Hindlimb muscle (tissue), 1 donor: ENCODE measurements at regions not wholly inside any gene's neighbourhood (a gene's known extent, or its start where the extent isn't known, plus 50 kb on each side); places are given as distances from the start of the nearest gene placed in this dataset.
A peak's percentile ranks its signal among the peaks of the same experiment; 100 is the strongest.
"Not testable (repeated sequence)": the region's sequence is repeated elsewhere in the genome, so short reads cannot be mapped to it uniquely, and the experiment has no call there.

Experiments used
- DNase-seq: peaks from one replicate; pipeline ENCODE4 v3.0.0-alpha.2; 2013

DNA sequence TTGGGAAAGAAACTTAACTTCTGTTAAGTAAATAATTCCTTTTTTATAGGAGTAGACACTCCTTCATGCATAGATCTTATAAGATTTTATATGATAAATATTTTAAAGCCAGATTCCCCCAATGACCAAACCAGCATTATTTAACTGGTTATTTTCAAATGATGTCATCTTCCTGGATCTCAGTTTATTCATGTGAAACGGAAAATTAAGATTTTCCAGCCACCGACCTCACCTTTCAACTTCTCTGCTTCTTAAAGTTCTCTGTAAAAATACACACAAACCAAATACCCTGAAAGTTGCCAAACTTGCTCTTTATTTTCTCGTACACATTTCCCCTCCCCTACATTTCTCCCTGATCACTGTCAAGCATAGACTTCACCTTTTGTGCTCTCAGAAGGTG is 364.2 kb downstream of the GALC start:
- DNase-seq: peak; percentile 62

DNA sequence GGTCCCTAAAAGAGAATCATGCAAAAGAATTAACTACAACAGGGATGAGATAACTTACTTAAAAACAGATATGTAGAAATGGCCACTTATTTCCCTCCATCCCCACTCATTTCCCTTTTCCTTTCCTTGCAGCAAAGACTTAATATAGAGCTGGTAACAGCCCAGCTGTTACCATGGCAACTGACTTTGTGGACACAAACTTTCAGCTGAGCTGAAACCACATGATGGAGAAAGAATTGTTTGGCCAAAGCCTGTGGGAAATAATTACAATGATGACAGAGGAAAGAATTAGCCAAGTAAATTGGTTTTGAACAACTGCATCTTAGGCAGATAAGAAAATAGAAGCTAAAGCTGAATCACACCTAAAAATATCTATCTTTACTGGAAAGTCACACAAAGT is 364.9 kb downstream of the GALC start:
- peak; percentile 93 for DNase-seq

DNA sequence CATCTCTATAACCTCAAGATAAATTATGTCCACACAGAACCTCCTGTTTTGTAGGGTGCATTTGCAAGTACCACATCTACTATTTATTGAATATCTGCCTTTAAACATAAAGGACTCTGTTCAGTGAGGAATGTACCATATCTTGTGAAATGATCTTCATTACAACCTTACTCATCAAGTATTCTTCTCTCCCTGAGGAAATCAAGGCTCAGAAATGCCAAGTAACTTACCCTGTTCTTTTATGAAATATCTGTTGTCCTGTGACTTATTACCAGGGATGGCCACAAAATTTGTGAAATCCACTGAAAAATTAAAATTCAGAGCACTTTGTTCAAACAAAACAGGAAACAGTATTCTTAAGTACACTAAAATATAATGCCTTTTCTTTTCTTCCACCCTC is 366.7 kb downstream of the GALC start:
- DNase-seq: no peak

DNA sequence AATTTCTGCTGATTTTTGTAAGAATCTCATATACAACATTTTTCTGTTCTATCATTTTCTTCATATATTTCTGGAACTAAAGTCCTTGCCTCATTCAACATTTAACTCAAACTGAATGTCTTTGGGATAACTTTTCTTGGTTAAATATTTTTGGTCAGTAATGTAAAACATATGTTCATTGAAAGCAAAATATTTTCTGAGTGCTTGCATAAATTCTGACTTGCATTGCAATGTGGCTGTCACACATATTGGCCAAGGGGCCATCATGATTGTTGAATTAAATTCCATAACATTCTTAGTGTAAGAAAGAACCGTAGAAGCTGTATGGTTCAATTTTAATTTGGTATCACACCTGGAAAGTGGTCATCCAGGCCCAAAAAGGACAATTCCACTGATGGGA is 369.4 kb downstream of the GALC start:
- no peak for DNase-seq

DNA sequence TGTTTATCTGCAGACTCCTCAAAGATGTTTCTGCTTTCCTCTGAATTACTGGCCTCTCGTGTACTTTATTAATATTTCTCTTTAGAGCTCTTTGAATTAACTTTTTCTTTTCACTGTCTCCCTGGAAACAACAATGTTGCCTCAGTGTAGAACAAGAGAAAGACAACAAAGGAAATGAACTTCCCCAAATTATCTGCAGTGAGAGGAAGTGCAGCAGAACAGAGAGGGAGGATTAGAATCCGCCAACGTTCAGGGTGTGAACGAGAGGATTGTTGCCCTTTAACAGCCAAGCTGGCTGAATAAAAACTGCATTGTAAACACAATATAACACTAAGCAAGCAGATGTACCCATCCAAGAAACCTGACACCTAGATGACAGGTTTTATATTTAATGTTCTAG is 375.9 kb downstream of the GALC start:
- no peak for DNase-seq

DNA sequence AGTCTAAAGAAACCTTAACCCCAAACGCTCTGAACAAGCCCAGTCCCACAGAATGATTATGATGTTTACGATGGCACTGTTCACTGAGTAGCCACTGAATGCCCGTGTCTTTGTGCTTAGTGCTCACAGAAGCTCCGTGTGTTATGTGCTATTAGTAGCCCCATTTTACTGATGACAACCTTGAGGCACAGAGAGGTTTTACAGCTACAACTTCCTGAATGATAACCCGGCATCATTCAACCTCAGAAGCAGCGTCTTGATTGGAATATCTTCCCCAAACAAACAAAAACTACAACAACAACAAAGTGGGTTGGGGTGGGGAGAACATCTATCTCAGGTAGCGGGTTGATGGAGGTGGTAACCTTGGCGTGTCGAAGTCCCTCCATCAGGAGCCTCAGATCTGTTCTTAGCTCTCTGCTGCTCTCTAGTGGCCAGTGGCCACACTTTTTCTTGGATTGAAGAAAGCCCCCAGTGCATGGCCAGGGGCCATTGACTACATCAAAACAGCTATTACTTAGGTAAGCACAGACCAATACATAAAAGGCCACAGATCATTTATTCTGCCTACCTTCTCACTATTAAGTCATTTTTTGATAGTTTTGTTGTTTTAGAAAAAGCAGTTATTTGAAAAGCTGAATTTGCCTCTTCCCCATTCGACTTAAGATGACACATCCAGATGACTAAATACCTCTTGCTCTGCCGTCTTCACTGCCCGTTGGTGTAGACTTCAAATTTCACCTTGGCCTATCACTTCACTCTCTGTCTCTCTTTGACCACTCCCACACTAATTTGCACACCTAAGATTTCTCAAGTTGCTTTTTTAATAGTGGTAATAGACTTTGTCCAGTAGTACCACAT is 376.9 kb downstream of the GALC start:
- peak; percentile 55 for DNase-seq

DNA sequence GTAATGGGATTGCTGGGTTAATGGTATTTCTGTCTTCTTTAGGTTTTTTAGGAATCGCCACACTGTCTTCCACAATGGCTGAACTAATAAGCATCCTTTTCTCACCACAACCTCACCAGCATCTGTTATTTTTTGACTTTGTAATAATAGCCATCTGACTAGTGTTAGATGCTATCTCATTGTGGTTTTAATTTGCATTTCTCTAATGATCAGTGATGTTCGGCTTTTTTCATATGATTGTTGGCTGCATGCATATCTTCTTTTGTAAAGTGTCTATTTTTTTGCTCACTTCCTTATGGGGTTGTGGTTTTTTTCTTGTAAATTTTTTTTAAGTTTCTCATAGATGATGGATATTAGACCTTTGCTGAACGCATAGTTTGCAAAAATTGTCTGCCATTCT is 377.9 kb downstream of the GALC start:
- DNase-seq: no peak

DNA sequence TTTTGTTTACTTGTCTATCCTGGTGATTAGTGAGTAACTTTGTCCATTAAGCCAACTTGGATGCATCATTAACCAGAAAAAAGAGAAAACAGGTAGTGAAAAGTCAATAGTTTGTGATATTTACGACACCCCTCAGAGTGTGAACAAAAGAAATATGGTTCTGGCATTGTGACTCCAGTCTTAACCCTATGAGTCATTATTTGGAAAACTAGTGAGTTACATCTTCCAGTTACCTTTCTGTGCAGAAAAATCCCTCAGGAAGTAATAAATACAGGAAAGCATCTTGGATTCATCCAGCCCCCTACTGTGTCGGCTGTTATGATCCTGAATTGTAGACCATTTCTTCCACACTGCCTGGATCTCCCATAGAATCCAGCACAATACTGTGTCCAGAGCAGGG is 379.1 kb downstream of the GALC start:
- no peak for DNase-seq

DNA sequence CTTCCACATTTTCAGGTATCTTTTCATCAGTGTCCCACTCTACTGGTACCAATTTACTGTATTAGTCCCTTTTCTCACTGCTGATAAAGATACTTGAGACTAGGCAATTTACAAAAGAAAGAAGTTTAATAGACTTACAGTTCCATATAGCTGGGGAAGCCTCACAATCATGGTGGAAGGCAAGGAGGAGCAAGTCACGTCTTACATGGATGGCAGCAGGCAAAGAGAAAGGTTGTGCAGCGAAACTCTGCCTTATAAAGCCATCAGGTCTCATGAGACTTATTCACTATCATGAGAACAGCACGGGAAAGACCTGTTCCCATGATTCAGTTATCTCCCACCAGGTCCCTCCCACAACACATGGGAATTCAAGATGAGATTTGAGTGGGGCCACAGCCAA is 385.9 kb downstream of the GALC start:
- not testable (repeated sequence) for DNase-seq

DNA sequence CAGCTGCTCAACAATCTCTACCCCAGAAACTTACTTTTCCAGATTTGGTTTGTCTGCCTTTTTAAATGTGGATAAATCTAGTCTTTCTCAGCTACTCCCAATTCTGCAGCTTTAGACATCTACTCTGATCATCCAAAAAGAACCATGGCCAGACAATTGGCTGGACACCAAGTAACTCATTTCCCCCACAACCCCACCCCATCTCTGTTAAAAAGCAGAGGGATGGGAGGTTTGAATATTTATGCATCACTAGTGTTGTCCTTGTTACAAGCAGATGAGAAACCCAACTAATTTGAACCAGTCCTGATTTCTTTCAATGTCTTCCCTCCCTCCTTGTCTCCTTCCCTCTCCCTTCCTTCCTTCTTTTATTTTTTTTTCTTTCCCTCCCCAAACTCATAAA is 391.9 kb downstream of the GALC start:
- DNase-seq: no peak

DNA sequence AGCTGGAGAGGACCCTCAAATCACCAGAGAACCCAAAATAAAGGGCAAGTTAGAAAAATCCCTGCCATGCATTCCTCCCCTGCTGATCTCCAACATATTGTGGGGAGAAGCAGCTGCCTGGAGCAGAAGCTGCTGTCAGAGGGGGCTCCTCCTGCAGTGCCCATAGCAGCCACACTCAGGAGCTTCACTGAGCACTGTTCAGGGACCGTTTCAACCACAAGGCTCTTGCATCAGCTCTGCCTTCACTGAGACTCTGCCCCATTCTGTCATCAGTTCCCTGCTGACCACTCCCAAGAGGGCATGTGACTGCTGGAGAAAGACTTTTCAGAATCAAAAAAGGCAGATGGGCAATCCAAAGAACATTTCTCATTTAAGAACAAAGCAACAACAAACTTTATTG is 392.7 kb downstream of the GALC start:
- no peak for DNase-seq

DNA sequence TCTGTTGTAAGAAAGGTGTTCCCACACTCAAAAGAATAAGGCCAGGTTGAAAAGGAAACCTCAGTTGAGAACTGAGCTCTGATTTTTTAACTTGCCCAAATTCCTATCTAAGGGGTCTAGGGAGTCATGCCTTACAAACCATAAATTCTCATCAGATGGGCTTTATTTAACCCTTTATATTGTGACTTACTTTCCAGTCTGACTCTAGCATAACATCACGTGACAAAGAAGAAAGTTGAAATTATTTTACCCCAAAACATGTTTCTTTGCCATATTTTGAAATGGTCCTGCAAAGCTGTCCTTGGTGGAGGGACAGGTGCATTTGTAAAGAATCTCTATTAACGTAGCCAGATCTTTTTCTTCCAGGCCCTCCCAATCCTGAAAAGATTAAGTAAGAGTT is 411.7 kb downstream of the GALC start:
- DNase-seq: no peak

DNA sequence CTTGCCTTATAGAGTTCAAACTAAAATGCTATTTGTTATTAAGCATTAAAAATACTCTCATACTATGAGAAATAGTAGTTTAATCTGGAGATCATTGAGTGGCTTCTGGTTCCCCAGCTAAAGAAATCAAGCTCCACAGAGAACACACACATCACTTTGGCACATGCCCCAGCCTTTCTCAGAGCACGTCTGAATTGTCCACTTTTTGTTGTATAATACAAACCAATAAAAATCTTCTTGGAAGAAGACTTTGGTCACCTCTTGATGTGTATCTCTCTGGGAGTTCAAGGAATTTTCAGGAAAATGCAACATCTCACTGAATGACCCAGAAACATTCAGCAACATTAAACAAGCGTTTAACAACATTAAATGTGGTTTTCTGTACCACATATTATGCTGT is 413.9 kb downstream of the GALC start:
- DNase-seq: no peak

DNA sequence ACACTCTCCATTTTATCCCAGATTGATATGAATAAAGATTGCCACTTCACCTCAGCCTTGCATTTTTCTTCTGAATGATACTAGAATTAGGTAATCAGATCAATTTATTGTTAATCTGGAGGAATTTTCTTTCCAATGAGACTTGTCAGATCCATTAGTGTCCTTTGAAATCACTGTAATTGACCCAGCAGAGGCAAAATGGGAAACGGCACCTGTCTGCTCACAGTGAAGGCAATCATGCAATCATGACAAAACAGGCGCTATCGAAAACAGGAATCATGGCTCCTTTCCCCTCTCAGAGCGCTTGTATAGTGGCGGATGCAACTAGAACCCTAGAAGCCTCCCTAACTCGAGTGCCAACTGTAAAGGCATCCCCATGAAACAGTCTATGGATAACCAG is 417.6 kb downstream of the GALC start:
- no peak for DNase-seq

DNA sequence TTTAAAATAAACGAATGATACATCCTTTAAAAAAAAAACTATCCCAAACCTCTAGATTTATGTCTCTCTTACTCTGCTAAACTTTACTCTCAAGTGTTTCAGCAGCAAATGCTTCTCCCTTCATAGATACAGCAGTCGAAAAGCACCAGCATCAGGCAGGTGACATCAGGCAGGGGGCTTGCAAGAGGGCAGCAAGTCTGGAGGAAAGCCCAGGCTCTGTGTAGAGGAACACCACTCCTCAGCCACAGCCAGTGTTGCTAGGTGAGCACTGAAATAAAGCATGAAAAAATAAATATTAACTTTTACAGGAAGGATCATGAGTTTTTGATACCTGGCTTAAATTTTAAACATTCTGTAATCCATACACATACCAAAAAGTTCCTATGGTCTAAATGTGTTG is 419.4 kb downstream of the GALC start:
- no peak for DNase-seq

DNA sequence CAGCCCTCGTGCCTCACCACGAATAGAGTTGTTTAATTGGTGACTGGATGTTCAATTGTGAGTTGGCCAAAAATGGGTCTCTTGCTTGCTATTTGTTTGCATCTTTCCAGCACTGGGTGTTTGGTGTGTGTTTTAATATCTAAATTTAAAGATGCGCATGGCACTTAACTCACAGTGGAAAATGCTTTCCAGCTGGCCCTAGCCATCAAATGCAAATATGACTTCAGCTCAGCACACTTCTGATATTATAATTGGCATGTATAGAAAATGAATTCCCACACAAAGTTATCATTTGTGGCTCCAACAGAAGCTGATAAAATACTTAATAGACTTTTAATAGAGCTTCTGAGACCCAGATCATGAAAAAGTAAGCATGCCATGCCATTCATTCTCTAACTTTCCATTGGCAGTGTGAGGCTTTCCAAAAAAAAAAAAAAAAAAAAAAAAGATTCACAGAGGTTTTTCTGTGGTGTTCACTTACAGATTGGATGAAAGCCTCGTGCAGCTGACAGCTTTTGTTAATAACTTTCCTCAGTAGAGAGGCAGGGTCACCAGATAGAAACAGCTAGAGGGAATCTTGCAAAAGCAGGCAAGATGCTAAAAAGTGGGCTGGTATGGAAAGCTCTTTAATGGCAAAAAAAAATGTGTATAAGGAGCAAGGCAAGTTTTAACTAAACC is 425.2 kb downstream of the GALC start:
- DNase-seq: peak; percentile 25

DNA sequence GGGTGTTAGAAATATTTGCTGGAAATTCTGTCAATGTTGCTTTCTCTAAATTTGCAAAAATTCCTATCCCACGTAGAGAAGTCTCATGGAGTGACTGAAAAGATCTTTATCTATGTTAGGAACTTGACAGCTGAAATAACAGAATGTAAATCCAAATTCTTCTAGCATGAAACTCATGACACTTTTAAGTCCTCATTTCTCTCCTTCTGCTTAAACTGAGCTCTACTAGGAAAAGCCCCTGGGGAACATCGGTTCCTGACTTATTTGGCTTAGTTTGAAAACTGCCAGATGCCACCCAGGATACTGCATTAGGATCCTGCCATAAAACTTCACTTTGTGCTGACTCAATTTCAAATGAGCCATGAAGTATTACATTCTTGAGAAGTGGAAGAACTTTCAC is 426.0 kb downstream of the GALC start:
- DNase-seq: peak; percentile 12

DNA sequence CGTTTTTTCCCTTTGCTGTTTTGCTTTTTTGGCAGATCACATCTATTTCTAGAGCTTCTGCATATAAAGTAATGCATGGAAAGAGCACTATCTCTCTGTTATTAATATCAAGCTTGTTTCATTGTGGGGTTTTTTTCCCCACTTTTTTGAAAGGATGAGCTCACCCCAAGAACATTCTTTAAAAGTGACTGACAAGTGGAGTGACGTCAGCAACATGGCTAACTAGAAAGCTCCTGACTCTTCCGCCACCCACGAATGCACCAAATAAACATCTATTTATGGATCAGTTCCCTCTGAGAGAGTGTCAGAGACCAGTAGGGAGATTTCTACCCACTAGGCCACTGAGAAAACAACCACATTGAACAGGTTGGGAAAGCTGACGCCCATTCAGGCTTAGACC is 445.4 kb downstream of the GALC start:
- no peak for DNase-seq

DNA sequence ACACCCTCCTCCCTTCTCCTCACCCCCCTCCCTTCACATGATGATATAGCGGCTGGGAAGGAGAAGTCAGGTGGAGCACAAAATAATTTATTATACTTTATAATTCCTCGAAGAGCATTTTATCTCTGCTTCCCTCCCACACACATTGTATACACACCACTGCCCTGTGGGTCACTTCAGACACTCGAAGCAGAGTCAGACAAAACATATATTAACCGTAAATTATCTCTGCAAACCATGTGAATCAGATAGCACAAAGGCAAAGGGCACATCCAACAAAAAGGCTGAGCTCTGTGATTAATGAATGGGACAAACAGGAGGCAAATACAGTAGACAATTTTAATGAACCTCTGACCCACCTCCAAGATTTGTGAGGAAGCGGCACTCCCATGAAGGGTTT is 450.7 kb downstream of the GALC start:
- DNase-seq: no peak

DNA sequence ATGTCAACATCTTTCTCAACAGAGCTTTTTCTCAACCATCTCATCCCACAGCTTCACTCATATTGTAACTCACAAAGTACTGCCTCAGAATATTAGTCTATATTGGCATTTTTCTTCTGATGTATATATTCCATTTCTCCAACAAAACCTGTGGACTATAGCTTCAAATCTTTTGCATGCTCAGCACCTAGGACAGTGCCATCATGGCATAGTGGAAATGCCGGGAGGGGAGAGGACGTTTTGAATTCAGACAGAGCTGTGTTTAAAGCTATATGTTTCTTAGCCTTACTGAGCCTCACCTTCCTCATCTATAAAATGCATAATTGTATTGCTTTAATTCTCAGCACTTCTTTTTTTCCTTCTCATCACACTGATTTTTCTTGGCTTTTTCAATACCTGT is 452.6 kb downstream of the GALC start:
- no peak for DNase-seq

DNA sequence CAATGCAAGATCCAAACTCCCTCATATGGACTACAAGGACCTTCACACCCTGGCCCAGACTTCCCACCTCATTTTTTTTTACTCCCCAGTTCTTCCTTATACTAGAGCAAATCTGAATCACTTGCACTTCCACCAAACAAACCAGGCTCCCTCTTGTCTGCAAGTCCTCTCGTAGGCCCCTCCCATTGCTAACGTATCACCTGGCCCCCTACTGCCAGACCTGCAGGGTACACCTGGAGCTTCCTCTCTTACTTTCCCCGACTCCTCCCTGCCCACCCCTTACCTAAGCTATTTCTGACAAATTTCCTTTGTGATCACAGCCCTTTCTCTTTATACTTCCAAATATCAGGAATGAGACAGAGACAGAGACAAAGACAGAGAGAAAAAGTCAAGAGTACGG is 463.9 kb downstream of the GALC start:
- DNase-seq: no peak

DNA sequence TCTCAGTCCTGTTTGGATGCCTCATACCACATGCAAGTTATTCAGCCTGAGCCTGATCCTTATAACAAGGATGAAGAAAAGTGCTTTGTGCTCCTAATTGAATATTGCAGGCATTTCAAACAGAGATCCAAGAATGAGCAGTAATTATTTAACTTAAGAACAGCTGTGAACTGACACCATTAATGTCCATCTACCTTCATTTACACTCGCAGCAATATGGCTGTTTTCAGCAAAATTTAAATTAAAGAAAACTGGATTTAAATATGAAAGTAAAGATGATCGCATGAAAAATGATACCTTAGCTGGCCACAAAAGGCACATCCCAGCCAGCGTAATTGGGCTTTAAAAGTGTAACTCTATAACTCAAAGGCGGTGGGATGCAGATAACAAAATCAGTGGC is 466.3 kb downstream of the GALC start:
- DNase-seq: no peak

DNA sequence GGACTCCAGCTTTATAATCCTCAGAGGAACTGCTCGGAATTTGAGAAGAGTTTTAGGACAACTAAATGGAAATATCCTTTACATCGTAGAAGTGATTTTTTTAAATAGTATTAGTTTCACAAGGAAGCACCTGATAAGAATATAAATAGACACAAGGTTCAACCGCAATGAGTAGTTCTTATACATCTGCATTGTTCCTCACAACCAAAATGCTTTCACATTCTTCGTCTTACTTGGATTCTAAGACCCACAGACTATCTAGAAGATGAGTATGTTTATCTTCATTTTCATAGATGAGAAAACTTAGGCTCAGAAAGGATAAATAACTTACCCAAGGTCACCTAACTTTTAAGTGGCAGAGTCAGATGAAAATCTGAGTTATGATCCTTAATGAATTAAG is 469.0 kb downstream of the GALC start:
- no peak for DNase-seq

DNA sequence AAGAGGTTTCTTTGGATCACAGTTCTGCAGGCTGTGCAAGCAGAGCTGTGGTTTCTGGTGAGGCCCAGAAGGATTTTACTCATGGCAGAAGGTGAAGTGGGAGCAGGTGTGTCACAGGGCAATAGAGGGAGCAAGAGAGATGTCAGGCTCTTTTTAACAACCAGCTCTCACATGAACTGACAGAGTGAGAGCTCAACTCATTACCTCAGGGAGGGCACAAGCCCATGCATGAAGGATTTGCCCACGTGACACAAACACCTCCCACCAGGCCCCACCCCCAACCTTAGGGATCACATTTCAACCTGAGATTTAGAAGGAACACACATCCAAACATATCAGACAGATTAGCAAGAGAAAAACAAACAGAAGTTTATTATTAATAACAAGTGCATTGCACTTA is 470.4 kb downstream of the GALC start:
- no peak for DNase-seq

DNA sequence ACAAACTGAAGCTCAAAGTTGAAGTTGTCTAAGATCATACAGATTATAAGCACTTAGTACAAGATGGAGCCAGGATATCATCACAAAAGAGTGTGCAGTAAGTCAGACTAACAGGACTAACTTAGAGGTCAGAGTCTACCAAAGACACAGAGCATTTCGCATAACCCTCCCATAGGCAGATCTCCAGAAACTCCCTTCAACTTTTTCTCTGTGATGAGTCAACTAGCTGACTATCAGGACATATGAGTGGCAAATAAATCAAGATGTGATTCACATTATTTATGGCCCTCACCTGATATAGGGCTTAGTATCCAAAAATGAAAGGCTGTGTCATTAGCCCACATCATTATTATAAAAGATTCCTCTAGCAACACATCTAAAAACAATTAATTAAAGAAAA is 484.6 kb downstream of the GALC start:
- DNase-seq: no peak
